ENCODE measurements at regions not wholly inside any gene's neighbourhood (a gene's known extent, or its start where the extent isn't known, plus 50 kb on each side); places are given as distances from the start of the nearest gene placed in this dataset.

DNA sequence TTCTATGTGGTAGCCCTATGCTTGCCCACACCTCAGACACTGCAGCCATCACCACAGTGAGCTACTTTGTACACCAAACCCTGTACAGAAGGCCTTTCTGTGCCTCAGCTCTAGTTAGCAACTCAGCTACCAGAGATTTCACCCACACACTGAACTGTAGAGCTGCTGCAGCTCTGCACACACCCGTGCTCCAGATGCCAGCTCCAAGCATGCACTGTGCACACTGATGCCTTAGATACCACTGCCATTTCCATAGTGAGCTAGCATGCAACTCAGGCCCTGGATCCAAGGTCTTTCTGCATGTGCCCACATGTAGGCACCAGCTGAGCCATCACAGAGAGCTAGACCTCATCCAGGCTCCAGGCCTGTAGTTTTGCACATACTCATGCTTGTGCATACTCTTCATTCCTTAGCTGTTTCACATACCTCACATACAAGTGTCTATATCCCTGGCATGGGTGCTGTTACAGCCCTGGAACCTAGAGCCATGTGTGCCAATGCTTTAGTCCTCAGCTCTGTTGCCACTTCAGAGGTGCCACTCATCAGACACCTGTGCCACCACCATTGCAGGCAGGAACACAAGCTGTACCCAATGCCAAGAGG, 423.5 kb upstream of the NDST3 start:
- TF ChIP-seq, protein P1, sequence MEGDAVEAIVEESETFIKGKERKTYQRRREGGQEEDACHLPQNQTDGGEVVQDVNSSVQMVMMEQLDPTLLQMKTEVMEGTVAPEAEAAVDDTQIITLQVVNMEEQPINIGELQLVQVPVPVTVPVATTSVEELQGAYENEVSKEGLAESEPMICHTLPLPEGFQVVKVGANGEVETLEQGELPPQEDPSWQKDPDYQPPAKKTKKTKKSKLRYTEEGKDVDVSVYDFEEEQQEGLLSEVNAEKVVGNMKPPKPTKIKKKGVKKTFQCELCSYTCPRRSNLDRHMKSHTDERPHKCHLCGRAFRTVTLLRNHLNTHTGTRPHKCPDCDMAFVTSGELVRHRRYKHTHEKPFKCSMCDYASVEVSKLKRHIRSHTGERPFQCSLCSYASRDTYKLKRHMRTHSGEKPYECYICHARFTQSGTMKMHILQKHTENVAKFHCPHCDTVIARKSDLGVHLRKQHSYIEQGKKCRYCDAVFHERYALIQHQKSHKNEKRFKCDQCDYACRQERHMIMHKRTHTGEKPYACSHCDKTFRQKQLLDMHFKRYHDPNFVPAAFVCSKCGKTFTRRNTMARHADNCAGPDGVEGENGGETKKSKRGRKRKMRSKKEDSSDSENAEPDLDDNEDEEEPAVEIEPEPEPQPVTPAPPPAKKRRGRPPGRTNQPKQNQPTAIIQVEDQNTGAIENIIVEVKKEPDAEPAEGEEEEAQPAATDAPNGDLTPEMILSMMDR (conservative IDR thresholded peaks at IDR 0.05): no peak
- TF ChIP-seq EZH2 (IDR thresholded peaks at IDR 0.05; ENCODE audit: low read depth): no peak

Data from PC-9 (cell line).